BJ (cell line): ENCODE measurements at regions not wholly inside any gene's neighbourhood (a gene's known extent, or its start where the extent isn't known, plus 50 kb on each side); places are given as distances from the start of the nearest gene placed in this dataset.
A peak's percentile ranks its signal among the peaks of the same experiment; 100 is the strongest.

Source experiments
- CTCF ChIA-PET: fragments of 350-600 bp; formaldehyde crosslinking; extraction: SDS; loops from one replicate; lab custom pipeline; 2021; ENCODE audit warnings: antibody characterized with exemption, inconsistent platforms; lab: Yijun Ruan, JAX
- POLR2A ChIA-PET: fragments of 300-600 bp; sonication (Branson Sonifier 250); formaldehyde crosslinking; extraction: SDS; loops from one replicate; lab custom pipeline; 2021; ENCODE audit warnings: antibody characterized with exemption; lab: Charles Lee
- DNase-seq: peaks from one replicate; pipeline ENCODE4 v3.0.0-alpha.2; 2011; ENCODE audit warnings: low read depth
- H3K27me3 ChIP-seq: 2 replicates; pipeline ENCODE4 v1.6.0; 2011; ENCODE audit warnings: low read length; ENCODE audit not compliant: control insufficient read depth, insufficient read depth
- H3K36me3 ChIP-seq: 2 replicates; pipeline ENCODE4 v1.5.1; 2011; ENCODE audit warnings: low read length; ENCODE audit not compliant: control insufficient read depth, insufficient read depth
- H3K4me3 ChIP-seq: 2 replicates; pipeline ENCODE4 v1.5.1; 2011; ENCODE audit warnings: low read depth, mild to moderate bottlenecking, control low read depth, low read length
- CTCF ChIP-seq: IDR thresholded peaks from 2 replicates; pipeline ENCODE4 v1.5.1; 2011; ENCODE audit warnings: low read depth, mild to moderate bottlenecking, control low read depth, inconsistent platforms, low read length, moderate library complexity; ENCODE audit not compliant: insufficient read depth

- H3K4me3 ChIP-seq, result no peak overlapping the region
- H3K36me3 ChIP-seq, result no peaks in the 10 kb centered on the region
- DNase-seq, result no peak
- TF ChIP-seq CTCF, result no peak
- ChIA-PET POLR2A (no interaction called here), CTCF (interaction anchor here (1.2 kb wide), 1 partner anchor 16 kb away, joined by 6 read pairs; no protein-coding TSS in a partner anchor)
- H3K27me3 ChIP-seq, result no peaks in the 10 kb centered on the region
Observed at GRCh38 chr7:114051871-114052331, 133.1 kb upstream of the PPP1R3A start.

- POLR2A ChIA-PET, result no interaction called here
Observed at GRCh38 chr7:114050571-114050970, 131.8 kb upstream of the PPP1R3A start.

GRCh38 chr7:114048386-114049235 lies 129.8 kb upstream of the PPP1R3A start:
- POLR2A ChIA-PET, result no interaction called here
- CTCF ChIA-PET, result interaction anchor here (0.8 kb wide), 1 partner anchor 21 kb away, joined by 3 read pairs; no protein-coding TSS in a partner anchor

More at GRCh38 chr7:114050571-114050970, 131.8 kb upstream of the PPP1R3A start:
- no peak overlapping the region for H3K4me3 ChIP-seq
- no peak for DNase-seq
- H3K27me3 ChIP-seq, result no peaks in the 10 kb centered on the region
- CTCF ChIA-PET, result no interaction called here
- no peaks in the 10 kb centered on the region for H3K36me3 ChIP-seq
- no peak for TF ChIP-seq CTCF

GRCh38 chr7:114047889-114048288 lies 129.1 kb upstream of the PPP1R3A start:
- POLR2A ChIA-PET, result no interaction called here
- DNase-seq, result no peak
- CTCF ChIA-PET, result interaction anchor here (0.7 to 0.8 kb wide), 2 partner anchors 20 to 92 kb away, joined by 3 read pairs; no protein-coding TSS in a partner anchor
- Histone ChIP-seq H3K4me3 (no peak overlapping the region), H3K36me3 (no peaks in the 10 kb centered on the region), H3K27me3 (no peaks in the 10 kb centered on the region)
- no peak for TF ChIP-seq CTCF

More at GRCh38 chr7:114048386-114049235, 129.8 kb upstream of the PPP1R3A start:
- H3K27me3 ChIP-seq, result no peaks in the 10 kb centered on the region
- H3K4me3 ChIP-seq, result 0 out of 2 replicates have a peak overlapping the region, but pooled peaks have one; percentile 9
- no peaks in the 10 kb centered on the region for H3K36me3 ChIP-seq
- TF ChIP-seq CTCF, result no peak
- no peak for DNase-seq

- H3K27me3 ChIP-seq, result no peaks in the 10 kb centered on the region
- no peak for TF ChIP-seq CTCF
- ChIA-PET CTCF (no interaction called here), POLR2A (no interaction called here)
- H3K4me3 ChIP-seq, result no peak overlapping the region
- no peaks in the 10 kb centered on the region for H3K36me3 ChIP-seq
- DNase-seq, result no peak
Observed at GRCh38 chr7:114033475-114033874, 114.7 kb upstream of the PPP1R3A start.
